AG10803 (cell line): ENCODE measurements at regions not wholly inside any gene's neighbourhood (a gene's known extent, or its start where the extent isn't known, plus 50 kb on each side); places are given as distances from the start of the nearest gene placed in this dataset.

Experiments used
- DNase-seq: peaks from one replicate; pipeline ENCODE4 v3.0.0; 2010; ENCODE audit warnings: low read depth
- H3K4me3 ChIP-seq: 2 replicates; pipeline ENCODE4 v1.5.1; 2011; ENCODE audit warnings: mild to moderate bottlenecking, low read length, control low read depth
- CTCF ChIP-seq: conservative IDR thresholded peaks from 2 replicates; pipeline ENCODE4 v1.5.1; 2011; ENCODE audit warnings: mild to moderate bottlenecking, low read length, control low read depth, inconsistent platforms

GRCh38 chr2:13542642-13543041, 825.9 kb downstream of the TRIB2 start:
- TF ChIP-seq CTCF = no peak
- H3K4me3 ChIP-seq = no peak overlapping the region
- DNase-seq = no peak

- DNase-seq = no peak
- TF ChIP-seq CTCF = no peak
- H3K4me3 ChIP-seq = no peak overlapping the region
These were observed 826.8 kb downstream of the TRIB2 start for GRCh38 chr2:13543550-13543949.

DNA sequence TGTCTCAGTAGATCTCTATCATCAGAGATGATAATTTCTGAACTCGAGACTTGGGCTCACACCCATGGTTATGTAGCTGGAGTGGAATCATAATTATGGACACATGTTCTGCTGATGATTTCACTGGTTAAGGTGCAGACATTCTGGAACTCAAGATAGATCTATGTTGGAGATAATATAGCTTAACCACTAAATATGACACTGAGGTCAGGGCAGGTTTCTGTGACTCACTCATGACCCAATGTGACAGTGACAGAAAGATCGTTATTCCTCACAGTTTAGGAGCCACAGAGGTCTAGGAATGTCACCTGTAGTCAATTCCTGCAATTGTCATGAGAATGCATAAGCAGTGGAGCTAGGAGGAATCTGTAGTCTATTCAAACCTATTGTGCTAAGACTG, 828.6 kb downstream of the TRIB2 start:
- H3K4me3 ChIP-seq = no peak overlapping the region
- no peak for TF ChIP-seq CTCF
- no peak for DNase-seq

DNA sequence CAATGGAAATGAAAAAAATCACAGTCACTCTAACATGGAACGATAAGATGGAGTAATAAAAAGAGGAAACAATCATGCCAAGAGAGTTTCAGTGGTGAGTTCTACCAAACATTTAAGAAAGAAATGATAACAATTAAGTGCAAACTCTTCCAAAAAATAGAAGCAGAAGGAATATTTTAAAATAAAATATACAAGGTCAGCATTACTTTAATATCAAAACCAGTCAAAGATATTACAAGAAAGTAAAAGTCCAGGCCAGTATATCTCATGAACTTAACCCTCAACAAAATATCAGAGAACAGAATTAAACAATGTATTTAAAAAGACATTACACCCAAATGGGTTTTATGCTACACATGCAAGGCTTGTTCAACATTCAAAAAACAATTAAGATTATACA, 829.4 kb downstream of the TRIB2 start:
- no peak for DNase-seq
- H3K4me3 ChIP-seq = no peak overlapping the region
- TF ChIP-seq CTCF = no peak

GRCh38 chr2:13550285-13551231, 833.8 kb downstream of the TRIB2 start:
- H3K4me3 ChIP-seq = no peak overlapping the region
- no peak for TF ChIP-seq CTCF
- no peak for DNase-seq

DNA sequence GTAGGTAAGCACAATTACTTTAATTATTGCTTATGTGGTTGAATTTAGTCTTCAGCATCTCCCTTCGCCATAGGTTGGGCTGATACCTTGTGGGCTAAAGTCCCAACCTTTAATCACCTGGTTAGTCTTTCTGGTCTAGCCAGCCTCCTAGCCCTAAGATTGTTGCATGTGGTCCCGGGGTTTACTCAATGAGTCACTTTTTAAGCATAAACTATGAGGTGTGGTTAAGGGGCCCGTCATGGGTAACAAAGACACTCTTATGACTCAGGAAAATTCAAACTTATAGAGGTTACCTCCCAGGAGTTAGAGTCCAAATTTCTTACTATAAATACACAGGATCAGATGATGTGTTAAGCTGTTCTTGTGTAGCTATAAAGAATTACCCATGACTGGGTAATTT, 841.6 kb downstream of the TRIB2 start:
- no peak overlapping the region for H3K4me3 ChIP-seq
- TF ChIP-seq CTCF = no peak
- DNase-seq = no peak

- TF ChIP-seq CTCF = no peak
- no peak overlapping the region for H3K4me3 ChIP-seq
- no peak for DNase-seq
These were observed 843.6 kb downstream of the TRIB2 start for GRCh38 chr2:13560322-13560721.
